GM12864 (cell line): ENCODE measurements at regions not wholly inside any gene's neighbourhood (a gene's known extent, or its start where the extent isn't known, plus 50 kb on each side); places are given as distances from the start of the nearest gene placed in this dataset.

Source experiments
- DNase-seq: peaks from one replicate; pipeline ENCODE4 v3.0.0-alpha.2; 2011; ENCODE audit warnings: low read depth
- H3K4me3 ChIP-seq: 2 replicates; pipeline ENCODE4 v1.5.1; 2011; ENCODE audit warnings: mild to moderate bottlenecking, low read depth, low read length, control low read depth
- TF ChIP-seq, protein P1 (sequence below): IDR thresholded peaks from 2 replicates; pipeline ENCODE4 v1.5.1; 2011; ENCODE audit warnings: low read depth, mild to moderate bottlenecking, moderate library complexity, low read length, control low read depth, inconsistent platforms; ENCODE audit errors: missing control alignments

DNA sequence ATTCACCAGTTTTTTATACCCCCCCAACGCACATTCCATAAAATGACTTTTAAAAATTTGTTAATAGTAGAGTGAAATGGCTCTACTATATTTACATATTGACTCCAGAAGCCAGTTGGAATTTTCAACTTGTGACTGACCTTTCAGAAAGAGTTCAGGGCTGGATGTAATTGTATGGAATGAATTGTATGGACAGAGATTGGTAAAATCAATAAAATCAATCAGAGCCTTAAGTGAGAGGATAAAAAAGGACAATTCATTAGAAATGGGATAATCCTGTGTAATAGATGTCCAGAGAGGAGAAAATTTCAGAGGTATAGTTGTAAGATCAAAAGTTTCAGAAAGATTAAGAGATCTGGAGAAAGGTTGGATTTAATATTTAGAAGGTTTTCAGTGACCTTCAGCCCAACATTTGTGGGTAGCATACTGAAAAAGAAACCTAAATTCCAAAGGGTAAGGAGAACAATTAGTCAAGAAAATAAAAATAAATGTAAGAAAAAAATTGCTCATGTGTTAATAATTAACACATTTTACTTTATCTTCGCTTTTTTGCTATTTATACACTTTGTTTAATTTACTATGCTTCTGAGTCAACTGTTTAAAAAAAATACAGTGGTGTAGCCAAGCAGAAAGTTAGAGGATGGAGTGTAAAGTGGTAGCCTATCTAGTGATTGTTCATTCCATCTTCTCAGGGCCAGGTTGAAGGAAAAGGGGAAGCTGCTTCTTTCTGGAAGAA, 385.4 kb upstream of the TMEFF2 start:
- no peak overlapping the region for H3K4me3 ChIP-seq
- DNase-seq = no peak
- TF ChIP-seq, protein P1, sequence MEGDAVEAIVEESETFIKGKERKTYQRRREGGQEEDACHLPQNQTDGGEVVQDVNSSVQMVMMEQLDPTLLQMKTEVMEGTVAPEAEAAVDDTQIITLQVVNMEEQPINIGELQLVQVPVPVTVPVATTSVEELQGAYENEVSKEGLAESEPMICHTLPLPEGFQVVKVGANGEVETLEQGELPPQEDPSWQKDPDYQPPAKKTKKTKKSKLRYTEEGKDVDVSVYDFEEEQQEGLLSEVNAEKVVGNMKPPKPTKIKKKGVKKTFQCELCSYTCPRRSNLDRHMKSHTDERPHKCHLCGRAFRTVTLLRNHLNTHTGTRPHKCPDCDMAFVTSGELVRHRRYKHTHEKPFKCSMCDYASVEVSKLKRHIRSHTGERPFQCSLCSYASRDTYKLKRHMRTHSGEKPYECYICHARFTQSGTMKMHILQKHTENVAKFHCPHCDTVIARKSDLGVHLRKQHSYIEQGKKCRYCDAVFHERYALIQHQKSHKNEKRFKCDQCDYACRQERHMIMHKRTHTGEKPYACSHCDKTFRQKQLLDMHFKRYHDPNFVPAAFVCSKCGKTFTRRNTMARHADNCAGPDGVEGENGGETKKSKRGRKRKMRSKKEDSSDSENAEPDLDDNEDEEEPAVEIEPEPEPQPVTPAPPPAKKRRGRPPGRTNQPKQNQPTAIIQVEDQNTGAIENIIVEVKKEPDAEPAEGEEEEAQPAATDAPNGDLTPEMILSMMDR = no peak

DNA sequence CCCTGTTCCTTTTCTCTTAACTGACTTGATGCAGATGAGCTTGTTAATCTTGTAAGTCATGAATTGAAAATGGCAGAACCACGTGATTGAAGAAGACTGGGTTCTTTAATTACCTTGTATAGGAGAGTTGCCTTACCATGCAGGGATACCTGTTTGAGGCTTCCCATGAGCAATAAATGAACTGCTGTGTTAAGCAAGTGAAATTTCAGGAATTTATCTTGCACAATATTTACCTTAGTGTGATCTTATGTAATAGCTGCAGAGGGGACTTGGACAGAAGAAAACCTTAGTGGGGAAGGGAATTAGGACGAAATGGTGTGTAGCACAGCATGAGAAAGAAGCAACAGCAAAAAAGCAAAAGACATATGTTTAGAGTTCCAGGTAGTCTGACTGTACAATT, 384.0 kb upstream of the TMEFF2 start:
- no peak overlapping the region for H3K4me3 ChIP-seq
- TF ChIP-seq, protein P1 = no peak
- DNase-seq = no peak

DNA sequence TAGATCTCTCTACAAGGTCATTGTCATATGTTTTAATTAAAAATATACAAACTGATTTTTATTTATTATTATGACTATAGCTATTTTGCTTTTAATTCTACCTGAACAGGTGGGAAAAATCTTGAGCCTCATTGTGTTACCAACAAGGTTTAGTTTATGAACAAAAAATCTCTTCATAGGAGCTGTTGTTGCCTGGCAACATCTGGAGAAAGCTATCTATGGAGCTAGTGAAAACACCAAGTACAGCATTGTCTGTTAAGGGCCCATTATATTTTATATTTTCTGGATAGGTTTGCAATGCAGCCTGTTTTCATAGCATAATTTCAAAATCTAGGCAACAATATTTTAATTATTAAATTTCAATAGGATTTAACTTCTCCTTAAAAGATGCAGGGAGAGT, 383.0 kb upstream of the TMEFF2 start:
- no peak overlapping the region for H3K4me3 ChIP-seq
- no peak for DNase-seq
- TF ChIP-seq, protein P1 = no peak

DNA sequence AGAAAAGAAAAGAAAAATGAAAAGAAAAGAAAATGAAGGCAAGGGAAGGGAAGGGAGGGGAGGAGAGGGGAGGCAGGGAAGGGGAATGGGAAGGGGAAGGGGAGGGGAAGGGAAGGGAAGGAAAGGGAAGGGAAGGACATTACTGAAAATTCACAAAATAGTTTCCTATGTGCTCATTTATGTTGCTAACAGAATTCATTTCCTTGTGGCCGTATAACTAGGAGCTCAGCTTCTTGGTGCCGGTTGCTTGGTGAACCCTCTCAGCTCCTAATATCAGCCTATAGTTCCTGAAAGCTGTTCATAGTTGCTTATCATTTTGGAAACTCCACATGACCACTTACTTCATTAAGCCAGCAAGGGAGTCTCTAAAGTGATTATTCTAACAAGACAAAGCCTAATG, 379.8 kb upstream of the TMEFF2 start:
- no peak for DNase-seq
- TF ChIP-seq, protein P1 = no peak
- H3K4me3 ChIP-seq = no peak overlapping the region

DNA sequence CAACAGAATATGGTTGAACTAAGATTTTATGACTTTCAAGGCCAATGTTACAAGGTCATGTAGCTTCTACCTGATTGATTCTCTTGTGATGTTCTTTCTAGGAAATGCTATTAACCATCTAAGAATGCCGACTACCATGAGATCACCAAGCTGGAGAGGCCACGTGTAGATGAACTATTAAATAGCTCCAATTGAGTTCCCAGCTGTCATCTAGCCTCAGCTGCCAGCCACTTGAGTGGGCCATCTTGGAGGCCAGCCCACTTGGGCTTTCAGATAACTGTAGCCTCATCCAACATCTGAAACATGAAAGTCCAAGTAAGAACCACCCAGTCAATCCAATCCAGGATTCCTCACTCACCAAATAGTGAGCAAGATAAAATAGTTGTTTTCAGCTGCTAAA, 376.9 kb upstream of the TMEFF2 start:
- TF ChIP-seq, protein P1 = no peak
- no peak for DNase-seq
- no peak overlapping the region for H3K4me3 ChIP-seq

DNA sequence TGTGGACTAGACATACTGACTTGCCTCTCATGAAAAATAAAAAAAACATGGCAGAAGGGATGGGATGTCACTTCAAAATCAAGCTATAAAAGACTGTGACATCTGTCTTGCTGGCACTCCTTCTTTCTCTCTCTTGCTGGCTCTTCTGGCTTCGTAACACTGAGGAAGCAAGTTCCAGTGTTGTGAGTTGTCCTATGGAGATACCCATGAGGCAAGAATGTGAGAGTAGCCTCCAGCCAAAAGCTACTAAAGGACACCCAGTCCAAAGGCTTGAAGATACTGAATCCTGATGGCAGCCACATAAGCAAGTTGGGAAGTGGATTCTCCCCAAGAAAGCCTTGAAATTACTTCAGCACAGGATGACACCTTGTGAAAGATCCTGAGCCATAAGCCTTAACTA, 376.1 kb upstream of the TMEFF2 start:
- TF ChIP-seq, protein P1 = no peak
- DNase-seq = no peak
- no peak overlapping the region for H3K4me3 ChIP-seq

DNA sequence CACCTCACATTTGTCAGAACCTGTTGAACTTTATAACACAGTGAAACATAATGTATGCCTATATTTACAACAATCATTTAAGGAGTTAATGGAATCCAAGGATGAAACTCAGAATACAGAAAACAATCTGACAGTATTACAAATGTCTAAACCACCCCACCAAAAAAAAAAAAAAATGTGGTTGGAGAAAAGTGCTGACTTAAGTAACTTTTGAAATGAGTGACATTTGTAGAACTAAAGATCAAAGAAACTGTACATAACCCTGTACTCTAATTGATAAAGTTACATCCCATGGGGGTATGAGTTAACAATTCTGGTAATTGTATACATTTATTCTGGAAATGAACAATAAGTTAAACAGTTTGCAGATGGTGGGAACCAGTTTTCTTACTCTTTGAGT, 372.1 kb upstream of the TMEFF2 start:
- TF ChIP-seq, protein P1 = no peak
- H3K4me3 ChIP-seq = no peak overlapping the region

More for the DNA sequence above, 372.1 kb upstream of the TMEFF2 start:
- DNase-seq = no peak
